Fibroblast of lung (primary cell): ENCODE measurements at regions not wholly inside any gene's neighbourhood (a gene's known extent, or its start where the extent isn't known, plus 50 kb on each side); places are given as distances from the start of the nearest gene placed in this dataset.

ENCODE experiments used
- DNase-seq, 2 donors: peaks; one replicate each; pipeline versions ENCODE4 v3.0.0 to v3.0.0-alpha.2; 2010; ENCODE audit warnings: low read depth in 2 of 2
- H2AFZ ChIP-seq: 2 replicates; pipeline ENCODE4 v1.5.1; 2012; ENCODE audit warnings: low read length, control low read depth, inconsistent platforms
- H3K27ac ChIP-seq: 2 replicates; pipeline ENCODE4 v1.5.1; 2011; ENCODE audit warnings: low read length, control low read depth; ENCODE audit not compliant: insufficient read depth
- H3K27me3 ChIP-seq: 2 replicates; pipeline ENCODE4 v1.5.1; 2011; ENCODE audit warnings: mild to moderate bottlenecking, low read length; ENCODE audit not compliant: control insufficient read depth, insufficient read depth
- H3K36me3 ChIP-seq: 2 replicates; pipeline ENCODE4 v1.5.1; 2011; ENCODE audit warnings: low read length; ENCODE audit not compliant: control insufficient read depth, insufficient read depth
- H3K4me1 ChIP-seq: 2 replicates; pipeline ENCODE4 v1.5.1; 2011; ENCODE audit warnings: low read length; ENCODE audit not compliant: control insufficient read depth, insufficient read depth; ENCODE audit errors: extremely low read depth
- H3K4me2 ChIP-seq: 2 replicates; pipeline ENCODE4 v1.5.1; 2011; ENCODE audit warnings: low read length, control low read depth; ENCODE audit not compliant: insufficient read depth; ENCODE audit errors: extremely low read depth
- H3K4me3 ChIP-seq, 4 experiments: fragments of 200-600 bp in 1 of 4; sonication (generic) in 1 of 4; replicated peaks in 1 of 4; 2 replicates each; pipeline ENCODE4 v1.5.1; 2011 to 2016; ENCODE audit warnings: low read length in 4 of 4, low read depth in 3 of 4, mild to moderate bottlenecking in 3 of 4, control low read depth in 2 of 4, inconsistent platforms in 1 of 4, mixed read lengths in 1 of 4; ENCODE audit not compliant: insufficient read depth in 1 of 4; ENCODE audit errors: control extremely low read depth in 1 of 4
- H3K79me2 ChIP-seq: 2 replicates; pipeline ENCODE4 v1.5.1; 2012; ENCODE audit warnings: mild to moderate bottlenecking, low read length, inconsistent platforms; ENCODE audit not compliant: control insufficient read depth, insufficient read depth
- H3K9ac ChIP-seq: 2 replicates; pipeline ENCODE4 v1.5.1; 2011; ENCODE audit warnings: mild to moderate bottlenecking, low read length, control low read depth; ENCODE audit not compliant: insufficient read depth
- H3K9me3 ChIP-seq: 2 replicates; pipeline ENCODE4 v1.5.1; 2012; ENCODE audit warnings: low read depth, low read length; ENCODE audit not compliant: control insufficient read depth, insufficient read depth
- H4K20me1 ChIP-seq: 2 replicates; pipeline ENCODE4 v1.5.1; 2011; ENCODE audit warnings: low read length; ENCODE audit not compliant: control insufficient read depth, insufficient read depth; ENCODE audit errors: extremely low read depth
- CTCF ChIP-seq, 2 donors: IDR thresholded peaks in 1 of 2; conservative IDR thresholded peaks in 1 of 2; 1 replicate in 1 of 2; 2 replicates in 1 of 2; pipeline ENCODE4 v1.5.1; 2011 to 2012; ENCODE audit warnings: low read length in 2 of 2, control low read depth in 1 of 2, inconsistent platforms in 1 of 2, low read depth in 1 of 2, mild to moderate bottlenecking in 1 of 2
- EZH2 ChIP-seq: IDR thresholded peaks from 2 replicates; pipeline ENCODE4 v1.5.1; 2012; ENCODE audit warnings: low read length, control low read depth, mild to moderate bottlenecking; ENCODE audit errors: missing control alignments

DNA sequence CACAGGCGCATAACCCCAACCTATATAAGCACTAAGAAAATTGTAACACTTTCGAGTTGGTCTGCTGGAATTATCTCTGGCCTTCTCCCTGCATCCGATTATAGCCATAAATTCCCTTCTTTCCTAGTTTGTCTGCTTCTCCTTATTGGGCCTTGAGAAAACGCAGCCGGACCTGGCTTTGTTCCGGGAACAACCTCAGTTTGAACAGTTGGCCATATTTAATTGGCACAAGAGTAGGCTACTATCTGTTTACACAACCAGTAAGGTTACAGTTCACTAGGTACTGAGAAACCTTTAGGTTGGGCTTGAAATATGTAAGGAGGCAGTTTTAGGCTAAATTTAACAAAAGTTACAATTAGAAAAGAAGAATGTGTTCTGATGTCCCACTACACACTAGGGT, 176.1 kb downstream of the IPO8 start:
- H3K27me3 ChIP-seq, result no peaks in the 10 kb centered on the region
- no peaks in the 10 kb centered on the region for H4K20me1 ChIP-seq
- no peaks in the 10 kb centered on the region for H3K9me3 ChIP-seq
- H3K4me1 ChIP-seq, result no peaks in the 10 kb centered on the region
- no peak overlapping the region for H3K27ac ChIP-seq
- TF ChIP-seq CTCF (conservative IDR thresholded peaks at IDR 0.05 in 1 of 2, IDR thresholded peaks at IDR 0.05 in 1 of 2; ENCODE audit: low read depth in 1 of 2, low read length in 2 of 2), result no peak
- TF ChIP-seq EZH2, result no peak
- no peak overlapping the region for H3K9ac ChIP-seq
- no peak overlapping the region for H3K4me2 ChIP-seq
- H3K36me3 ChIP-seq, result no peaks in the 10 kb centered on the region
- no peak for DNase-seq
- H2AFZ ChIP-seq, result no peak overlapping the region
- no peaks in the 10 kb centered on the region for H3K79me2 ChIP-seq
- no peak overlapping the region for H3K4me3 ChIP-seq

GRCh38 chr12:30517320-30517719, 178.3 kb downstream of the IPO8 start:
- Histone ChIP-seq H3K27ac (no peak overlapping the region), H3K27me3 (no peaks in the 10 kb centered on the region), H4K20me1 (no peaks in the 10 kb centered on the region), H3K79me2 (no peaks in the 10 kb centered on the region), H3K36me3 (no peaks in the 10 kb centered on the region), H3K4me1 (no peaks in the 10 kb centered on the region), H3K9me3 (no peaks in the 10 kb centered on the region), H3K9ac (no peak overlapping the region), H3K4me3 (no peak overlapping the region), H2AFZ (no peak overlapping the region), H3K4me2 (no peak overlapping the region)
- no peak for DNase-seq
- no peak for TF ChIP-seq CTCF (conservative IDR thresholded peaks at IDR 0.05 in 1 of 2, IDR thresholded peaks at IDR 0.05 in 1 of 2; ENCODE audit: low read depth in 1 of 2, low read length in 2 of 2)
- no peak for TF ChIP-seq EZH2

DNA sequence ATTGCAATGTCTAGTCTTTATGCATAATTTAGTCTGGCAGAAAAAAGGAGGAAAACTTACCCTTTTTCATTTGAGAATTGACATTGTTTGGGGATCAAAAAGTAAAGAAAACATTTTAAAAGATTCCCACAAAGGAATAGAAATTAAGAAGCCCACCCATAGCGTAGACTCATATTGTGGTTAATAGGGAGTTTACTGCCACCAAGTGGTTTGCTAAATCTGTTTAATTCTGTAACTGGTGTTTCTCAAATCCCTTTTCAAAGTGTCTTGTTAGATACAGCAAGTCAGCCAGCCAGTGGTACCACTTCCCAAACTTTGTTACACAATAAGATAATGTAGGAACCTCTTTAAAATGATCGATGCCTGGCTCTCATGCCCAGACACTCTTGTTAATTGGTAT, 180.3 kb downstream of the IPO8 start:
- Histone ChIP-seq H3K36me3 (no peaks in the 10 kb centered on the region), H3K9me3 (no peaks in the 10 kb centered on the region), H3K4me2 (no peak overlapping the region), H3K79me2 (no peaks in the 10 kb centered on the region), H4K20me1 (no peaks in the 10 kb centered on the region), H3K9ac (no peak overlapping the region), H3K4me3 (no peak overlapping the region), H3K4me1 (no peaks in the 10 kb centered on the region), H3K27me3 (no peaks in the 10 kb centered on the region), H2AFZ (no peak overlapping the region), H3K27ac (no peak overlapping the region)
- no peak for TF ChIP-seq EZH2
- peak; percentile 5 to 27 for TF ChIP-seq CTCF (conservative IDR thresholded peaks at IDR 0.05 in 1 of 2, IDR thresholded peaks at IDR 0.05 in 1 of 2; ENCODE audit: low read depth in 1 of 2, low read length in 2 of 2)
- DNase-seq, result peak; percentile 32 to 61
